Loucy (cell line): ENCODE measurements at regions not wholly inside any gene's neighbourhood (a gene's known extent, or its start where the extent isn't known, plus 50 kb on each side); places are given as distances from the start of the nearest gene placed in this dataset.

ENCODE experiments used
- EZH2phosphoT487 ChIP-seq: fragments of 200-600 bp; IDR thresholded peaks from 2 replicates; pipeline ENCODE4 v1.6.1; 2018; ENCODE audit warnings: antibody characterized with exemption, mild to moderate bottlenecking, moderate library complexity, borderline replicate concordance
- TF ChIP-seq, protein P1 (sequence below): fragments of 200-600 bp; sonication (generic); conservative IDR thresholded peaks from 2 replicates; pipeline ENCODE4 v1.5.1; 2014; ENCODE audit warnings: mild to moderate bottlenecking, antibody characterized with exemption, low read length

DNA sequence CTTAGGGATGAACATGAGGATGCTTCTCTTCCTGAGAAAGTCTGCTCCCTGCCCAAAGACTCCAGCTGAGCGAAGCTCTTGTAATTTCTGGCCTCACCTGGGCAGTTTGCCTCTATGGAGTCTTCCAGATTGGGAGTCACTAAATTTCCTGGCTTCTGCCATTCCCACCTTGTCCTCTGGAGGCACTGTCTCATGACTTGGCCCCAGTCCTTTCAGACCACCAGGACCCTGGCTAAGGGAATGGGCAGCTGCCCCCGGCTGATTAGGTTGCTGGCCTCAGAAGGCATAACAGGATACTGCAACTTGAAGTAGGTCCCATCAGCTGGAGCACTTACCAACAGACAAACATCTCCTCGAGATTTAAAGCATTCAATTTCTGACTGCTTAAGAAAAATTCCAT is 128.1 kb upstream of the SPON1 start:
- TF ChIP-seq, protein P1, sequence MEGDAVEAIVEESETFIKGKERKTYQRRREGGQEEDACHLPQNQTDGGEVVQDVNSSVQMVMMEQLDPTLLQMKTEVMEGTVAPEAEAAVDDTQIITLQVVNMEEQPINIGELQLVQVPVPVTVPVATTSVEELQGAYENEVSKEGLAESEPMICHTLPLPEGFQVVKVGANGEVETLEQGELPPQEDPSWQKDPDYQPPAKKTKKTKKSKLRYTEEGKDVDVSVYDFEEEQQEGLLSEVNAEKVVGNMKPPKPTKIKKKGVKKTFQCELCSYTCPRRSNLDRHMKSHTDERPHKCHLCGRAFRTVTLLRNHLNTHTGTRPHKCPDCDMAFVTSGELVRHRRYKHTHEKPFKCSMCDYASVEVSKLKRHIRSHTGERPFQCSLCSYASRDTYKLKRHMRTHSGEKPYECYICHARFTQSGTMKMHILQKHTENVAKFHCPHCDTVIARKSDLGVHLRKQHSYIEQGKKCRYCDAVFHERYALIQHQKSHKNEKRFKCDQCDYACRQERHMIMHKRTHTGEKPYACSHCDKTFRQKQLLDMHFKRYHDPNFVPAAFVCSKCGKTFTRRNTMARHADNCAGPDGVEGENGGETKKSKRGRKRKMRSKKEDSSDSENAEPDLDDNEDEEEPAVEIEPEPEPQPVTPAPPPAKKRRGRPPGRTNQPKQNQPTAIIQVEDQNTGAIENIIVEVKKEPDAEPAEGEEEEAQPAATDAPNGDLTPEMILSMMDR, result peak; percentile 69
- no peak for TF ChIP-seq EZH2phosphoT487
